HS-27A (cell line): ENCODE measurements at regions not wholly inside any gene's neighbourhood (a gene's known extent, or its start where the extent isn't known, plus 50 kb on each side); places are given as distances from the start of the nearest gene placed in this dataset.

Experiments
- DNase-seq: peaks from one replicate; pipeline ENCODE4 v3.0.0-alpha.2; 2012; ENCODE audit warnings: low read depth, missing footprints

- no peak for DNase-seq
Measured at GRCh38 chr19:27773318-27774094, 1439.4 kb downstream of the UQCRFS1 start.

DNA sequence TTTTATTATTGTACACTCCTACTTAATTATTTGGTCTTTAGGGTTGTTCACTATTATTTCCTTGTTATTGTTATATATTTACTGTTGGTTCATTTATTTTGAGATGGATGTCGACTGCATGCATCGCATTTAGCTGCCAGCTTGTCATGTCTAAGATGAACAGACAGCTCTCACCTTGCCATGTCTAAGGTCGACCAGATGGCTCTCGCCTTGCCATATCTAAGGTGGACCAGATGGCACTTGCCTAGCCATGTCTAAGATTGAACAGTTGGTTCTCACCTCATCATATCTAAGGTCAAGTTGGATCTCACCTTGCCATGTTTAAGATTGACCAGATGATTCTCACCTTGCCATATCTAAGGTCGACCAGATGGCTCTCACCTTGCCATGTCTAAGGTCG is 1440.9 kb downstream of the UQCRFS1 start:
- no peak for DNase-seq

DNA sequence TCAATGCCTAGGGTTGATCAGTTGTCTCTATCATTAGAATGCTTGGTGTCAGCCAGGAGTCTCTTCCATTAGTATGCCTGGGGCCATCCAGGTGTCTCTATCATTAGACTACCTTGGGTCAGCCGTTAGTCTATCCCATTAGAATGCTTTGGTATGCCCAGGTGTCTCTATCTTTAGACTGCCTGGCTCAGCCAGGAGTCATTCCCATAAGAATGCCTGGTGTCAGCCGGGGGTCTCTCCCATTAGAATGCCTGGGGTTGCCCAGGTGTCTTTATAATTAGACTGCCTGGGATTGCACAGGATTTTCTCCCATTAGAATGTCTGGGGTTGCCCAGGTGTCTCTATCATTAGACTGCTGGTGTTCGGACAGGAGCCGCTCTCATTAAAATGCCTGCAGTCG is 1442.9 kb downstream of the UQCRFS1 start:
- DNase-seq = no peak

DNA sequence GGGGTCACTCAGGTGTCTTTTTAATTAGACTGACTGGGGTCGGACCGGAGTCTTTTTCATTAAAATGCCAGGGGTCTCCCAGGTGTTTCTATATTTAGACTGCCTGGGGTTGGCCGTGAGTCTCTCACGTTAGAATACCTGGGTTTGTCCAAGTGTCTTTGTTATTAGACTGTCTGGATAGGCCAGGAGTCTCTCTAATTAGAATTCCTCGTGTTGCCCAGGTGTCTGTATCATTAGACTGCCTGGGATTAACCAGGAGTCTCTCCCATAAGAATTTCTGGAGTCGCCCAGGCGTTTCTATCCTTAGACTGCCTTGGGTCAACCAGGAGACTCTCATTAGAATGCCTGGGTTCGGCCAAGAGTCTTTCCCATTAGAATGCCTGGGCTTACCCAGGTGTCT is 1445.7 kb downstream of the UQCRFS1 start:
- DNase-seq = no peak

- no peak for DNase-seq
Measured at GRCh38 chr19:27765912-27766725, 1446.8 kb downstream of the UQCRFS1 start.

GRCh38 chr19:27765397-27765796 is 1447.6 kb downstream of the UQCRFS1 start:
- no peak for DNase-seq

DNA sequence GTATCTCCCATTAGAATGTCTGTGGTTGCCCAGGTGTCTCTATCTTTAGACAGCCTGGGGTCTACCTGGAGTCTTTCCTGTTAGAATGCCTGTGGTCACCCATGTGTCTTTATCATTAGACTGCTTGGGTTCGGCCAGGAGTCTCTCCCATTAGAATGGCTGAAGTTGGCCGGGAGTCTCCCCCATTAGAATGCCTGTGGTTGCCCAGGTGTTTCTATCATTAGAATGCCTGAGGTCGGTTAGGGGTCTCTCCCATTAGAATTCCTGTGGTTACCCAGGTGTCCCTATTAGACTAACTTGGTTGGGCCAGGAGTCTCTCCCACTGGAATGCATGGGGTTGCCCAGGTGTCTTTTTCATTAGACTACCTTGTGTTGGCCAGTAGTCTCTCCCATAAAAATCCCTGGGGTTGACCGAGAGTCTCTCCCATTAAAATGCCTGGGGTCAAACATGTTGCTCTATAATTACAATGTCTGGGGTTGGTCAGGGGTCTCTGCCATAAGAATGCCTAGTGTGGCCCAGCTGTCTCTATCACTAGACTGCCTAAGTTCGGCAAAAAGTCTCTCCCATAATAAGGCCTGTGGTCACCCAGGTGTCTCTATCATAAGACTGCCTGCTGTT is 1448.7 kb downstream of the UQCRFS1 start:
- DNase-seq = no peak

DNA sequence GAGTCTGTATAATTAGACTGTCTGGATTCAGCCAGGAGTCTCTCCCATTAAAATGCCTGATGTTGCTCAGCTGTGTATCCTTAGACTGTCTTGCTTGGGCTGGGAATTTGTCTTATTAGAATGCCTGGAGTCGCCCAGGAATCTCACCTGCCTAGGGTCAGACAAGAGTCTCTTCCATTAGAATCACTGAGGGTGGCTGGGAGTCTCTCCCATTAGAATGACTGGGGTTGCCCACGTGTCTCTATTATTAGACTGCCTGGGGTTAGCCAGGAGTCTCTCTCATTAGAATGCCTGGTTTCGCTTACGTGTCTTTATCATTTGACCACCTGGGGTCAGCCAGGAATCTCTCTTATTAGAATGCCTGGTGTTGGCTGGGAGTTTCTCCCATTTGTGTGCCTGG is 1450.0 kb downstream of the UQCRFS1 start:
- no peak for DNase-seq

GRCh38 chr19:27759896-27760295 is 1453.1 kb downstream of the UQCRFS1 start:
- DNase-seq = no peak

GRCh38 chr19:27758626-27759505 is 1454.1 kb downstream of the UQCRFS1 start:
- DNase-seq = no peak

DNA sequence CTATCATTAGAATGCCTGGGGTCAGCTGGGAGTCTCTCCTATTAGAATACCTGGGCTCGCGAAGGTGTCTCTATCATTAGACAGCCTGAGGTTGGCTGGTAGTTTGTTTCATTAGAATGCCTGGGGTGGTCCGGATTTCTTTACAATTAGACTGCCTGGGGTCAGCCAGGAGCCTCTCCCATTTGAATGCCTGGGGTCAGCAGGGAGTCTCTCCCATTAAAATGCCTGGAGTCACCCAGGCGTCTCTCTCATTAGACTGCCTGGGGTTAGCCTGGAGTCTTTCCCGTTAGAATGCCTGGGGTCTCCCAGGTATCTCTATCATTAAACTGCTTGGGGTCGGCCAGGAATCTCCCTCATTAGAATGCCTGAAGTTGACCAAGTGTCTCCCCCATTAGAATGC is 1458.3 kb downstream of the UQCRFS1 start:
- no peak for DNase-seq

GRCh38 chr19:27753622-27754021 is 1459.3 kb downstream of the UQCRFS1 start:
- DNase-seq = no peak

GRCh38 chr19:27752530-27753184 is 1460.3 kb downstream of the UQCRFS1 start:
- no peak for DNase-seq

DNA sequence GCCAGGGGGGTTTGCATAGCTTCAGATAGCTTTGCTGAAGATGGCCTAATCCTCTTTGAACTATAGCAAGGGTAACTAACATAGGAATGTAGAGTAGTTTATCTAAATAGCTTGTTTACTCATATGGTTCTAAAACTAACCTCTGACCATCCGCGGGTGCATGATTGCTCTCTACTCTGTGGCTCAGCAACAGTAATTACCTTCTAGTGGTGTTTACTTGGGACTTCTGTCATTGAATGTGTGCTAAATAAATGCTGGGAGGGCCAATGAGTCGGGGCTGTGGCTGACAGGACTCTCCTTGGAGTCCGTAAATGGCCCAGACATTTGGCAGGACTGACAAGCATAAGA is 1461.9 kb downstream of the UQCRFS1 start:
- no peak for DNase-seq

DNA sequence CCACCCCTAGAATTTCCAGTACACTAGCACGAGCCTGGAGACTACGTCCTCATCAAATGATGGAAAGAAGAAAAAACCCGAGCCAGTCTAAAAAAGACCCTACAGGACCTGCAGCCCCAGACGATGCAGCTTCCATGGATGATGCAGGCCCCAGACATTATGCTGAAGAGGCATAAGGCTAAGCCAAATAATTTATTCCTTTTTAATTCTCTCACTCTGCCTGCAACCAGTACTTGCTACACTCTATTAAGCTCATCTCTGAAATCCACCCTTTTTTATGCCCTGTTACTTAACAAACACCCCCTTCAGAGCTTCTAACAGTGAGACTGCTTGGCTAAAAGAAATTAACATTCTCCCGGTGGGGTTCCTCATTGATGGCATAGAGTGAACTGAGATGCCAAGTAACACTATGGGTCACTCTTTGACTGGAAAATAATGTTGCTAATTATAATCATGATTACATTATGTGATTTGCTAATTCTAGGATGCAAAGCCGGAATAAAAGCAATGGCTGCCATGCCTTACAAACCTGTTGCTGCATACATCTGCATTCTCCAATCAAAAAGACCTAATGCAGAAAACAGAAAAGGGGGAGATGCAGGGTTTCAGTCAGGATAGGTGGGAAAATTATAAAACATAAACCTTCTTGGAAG is 1462.4 kb downstream of the UQCRFS1 start:
- no peak for DNase-seq

DNA sequence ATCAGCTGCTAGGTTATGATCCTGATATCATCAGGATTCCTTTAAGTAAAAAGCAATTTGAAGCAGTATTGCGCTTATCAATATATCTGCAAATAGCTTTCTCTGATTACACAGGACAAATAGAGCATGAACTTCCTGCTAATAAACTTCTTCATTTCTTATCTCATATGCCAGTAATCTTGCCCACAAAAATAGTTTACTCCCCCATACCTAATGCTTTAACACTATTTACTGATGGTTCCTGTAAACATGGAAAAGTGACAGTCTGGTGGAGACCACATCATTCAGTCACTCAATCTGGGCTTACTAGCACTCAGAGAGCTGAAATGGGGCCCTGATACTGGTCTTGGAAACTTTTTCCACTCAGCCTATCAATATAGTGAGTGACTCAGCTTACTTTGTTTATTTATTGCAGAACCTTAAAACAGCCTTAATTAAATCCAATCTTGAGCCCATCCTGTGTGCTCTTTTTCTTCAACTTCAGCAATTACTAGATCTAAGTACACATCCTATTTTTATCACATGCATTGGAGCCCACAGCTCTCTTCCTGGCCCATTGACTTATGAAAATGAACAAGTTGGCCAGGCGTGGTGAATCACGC is 1464.3 kb downstream of the UQCRFS1 start:
- no peak for DNase-seq

GRCh38 chr19:27746691-27747380 is 1466.1 kb downstream of the UQCRFS1 start:
- no peak for DNase-seq

GRCh38 chr19:27745978-27746542 is 1466.9 kb downstream of the UQCRFS1 start:
- DNase-seq = no peak

DNA sequence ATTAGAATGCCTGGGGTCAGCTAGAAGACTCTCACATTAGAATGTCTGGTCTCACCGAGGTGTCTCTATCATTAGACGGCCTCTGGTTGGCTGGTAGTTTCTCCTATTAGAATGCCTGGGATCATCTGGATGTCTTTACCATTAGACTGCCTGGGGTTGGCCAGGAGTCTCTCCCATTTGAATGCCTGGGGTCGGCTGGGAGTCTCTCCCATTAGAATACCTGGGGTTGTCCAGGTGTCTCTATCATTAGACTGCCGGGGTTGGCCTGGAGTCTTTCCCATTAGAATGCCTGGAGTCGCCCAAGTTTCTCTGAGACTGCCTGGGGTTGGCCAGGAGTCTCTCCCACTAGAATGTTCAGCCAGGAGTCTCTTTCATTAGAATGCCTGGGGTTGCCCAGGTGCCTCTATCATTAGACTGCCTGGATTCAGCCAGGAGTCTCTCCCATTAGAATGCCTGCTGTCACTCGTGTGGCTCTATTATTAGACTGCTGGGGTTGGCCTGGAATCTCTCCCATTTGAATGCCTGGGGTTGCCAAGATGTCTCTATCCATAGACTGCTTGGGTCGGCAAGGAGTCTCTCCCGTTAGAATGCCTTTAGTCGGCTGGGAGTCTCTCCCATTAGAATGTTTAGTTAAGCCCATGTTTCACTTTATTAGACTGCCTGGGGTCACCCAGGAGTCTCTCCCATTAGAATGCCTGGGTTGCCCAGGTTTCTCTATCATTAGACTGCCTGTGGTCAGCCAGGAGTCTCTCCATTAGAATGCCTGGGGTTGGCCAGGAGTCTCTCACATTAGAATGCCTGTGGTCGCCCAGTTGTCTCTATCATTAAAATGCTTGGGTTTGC is 1467.8 kb downstream of the UQCRFS1 start:
- no peak for DNase-seq
